ENCODE measurements at regions not wholly inside any gene's neighbourhood (a gene's known extent, or its start where the extent isn't known, plus 50 kb on each side); places are given as distances from the start of the nearest gene placed in this dataset.

- H3K27me3 ChIP-seq (ENCODE audit: control insufficient read depth in 2 of 2, insufficient read depth in 1 of 2, low read length in 1 of 2), result peaks cover 0 to 36% of the 10 kb centered on the region in 2 donors
- no peaks in the 10 kb centered on the region for H3K9me3 ChIP-seq (ENCODE audit: control insufficient read depth in 2 of 2, insufficient read depth in 1 of 2, low read length in 1 of 2)
- H3K27ac ChIP-seq (ENCODE audit: low read depth in 1 of 2, low read length in 1 of 2), result peak overlapping the region in 1 of 2 donors; percentile 63
- H3K36me3 ChIP-seq (ENCODE audit: control insufficient read depth in 2 of 2, insufficient read depth in 2 of 2, low read length in 1 of 2), result no peaks in the 10 kb centered on the region
- no peak for DNase-seq (ENCODE audit: low read depth in 6 of 9, low spot score in 9 of 9)
- peaks cover 0 to 23% of the 10 kb centered on the region in 2 donors for H3K4me1 ChIP-seq (ENCODE audit: control insufficient read depth in 2 of 2, insufficient read depth in 2 of 2, low read length in 2 of 2)
- WGBS, result 87% methylated on average over 16 of the region's 16 CpGs
- H3K4me3 ChIP-seq (ENCODE audit: low read length in 2 of 2), result no peak overlapping the region
These were observed 56.9 kb upstream of the FOXP4 start for GRCh38 chr6:41489120-41489851.

- 59% methylated on average over 16 of the region's 16 CpGs for WGBS
- peaks cover 0 to 55% of the 10 kb centered on the region in 2 donors for H3K27me3 ChIP-seq (ENCODE audit: control insufficient read depth in 2 of 2, insufficient read depth in 1 of 2, low read length in 1 of 2)
- H3K4me3 ChIP-seq (ENCODE audit: low read length in 2 of 2), result no peak overlapping the region
- H3K27ac ChIP-seq (ENCODE audit: low read depth in 1 of 2, low read length in 1 of 2), result no peak overlapping the region
- no peak for DNase-seq (ENCODE audit: low read depth in 6 of 9, low spot score in 9 of 9)
- peaks cover 0 to 23% of the 10 kb centered on the region in 2 donors for H3K4me1 ChIP-seq (ENCODE audit: control insufficient read depth in 2 of 2, insufficient read depth in 2 of 2, low read length in 2 of 2)
- H3K36me3 ChIP-seq (ENCODE audit: control insufficient read depth in 2 of 2, insufficient read depth in 2 of 2, low read length in 1 of 2), result no peaks in the 10 kb centered on the region
- no peaks in the 10 kb centered on the region for H3K9me3 ChIP-seq (ENCODE audit: control insufficient read depth in 2 of 2, insufficient read depth in 1 of 2, low read length in 1 of 2)
These were observed 53.8 kb upstream of the FOXP4 start for GRCh38 chr6:41492261-41492891.

- peaks cover 0 to 73% of the 10 kb centered on the region in 2 donors for H3K27me3 ChIP-seq (ENCODE audit: control insufficient read depth in 2 of 2, insufficient read depth in 1 of 2, low read length in 1 of 2)
- DNase-seq (ENCODE audit: low read depth in 6 of 9, low spot score in 9 of 9), result no peak
These were observed 51.7 kb upstream of the FOXP4 start for GRCh38 chr6:41494212-41495110.

More at GRCh38 chr6:41494212-41495110, 51.7 kb upstream of the FOXP4 start:
- Histone ChIP-seq H3K27ac (ENCODE audit: low read depth in 1 of 2, low read length in 1 of 2) (no peak overlapping the region), H3K4me3 (ENCODE audit: low read length in 2 of 2) (no peak overlapping the region), H3K4me1 (ENCODE audit: control insufficient read depth in 2 of 2, insufficient read depth in 2 of 2, low read length in 2 of 2) (peaks cover 0 to 14% of the 10 kb centered on the region in 2 donors), H3K36me3 (ENCODE audit: control insufficient read depth in 2 of 2, insufficient read depth in 2 of 2, low read length in 1 of 2) (no peaks in the 10 kb centered on the region), H3K9me3 (ENCODE audit: control insufficient read depth in 2 of 2, insufficient read depth in 1 of 2, low read length in 1 of 2) (no peaks in the 10 kb centered on the region)
- WGBS, result 77% methylated on average over 16 of the region's 16 CpGs

All from thymus (tissue), 11 donors.